ENCODE measurements at regions not wholly inside any gene's neighbourhood (a gene's known extent, or its start where the extent isn't known, plus 50 kb on each side); places are given as distances from the start of the nearest gene placed in this dataset.

DNA sequence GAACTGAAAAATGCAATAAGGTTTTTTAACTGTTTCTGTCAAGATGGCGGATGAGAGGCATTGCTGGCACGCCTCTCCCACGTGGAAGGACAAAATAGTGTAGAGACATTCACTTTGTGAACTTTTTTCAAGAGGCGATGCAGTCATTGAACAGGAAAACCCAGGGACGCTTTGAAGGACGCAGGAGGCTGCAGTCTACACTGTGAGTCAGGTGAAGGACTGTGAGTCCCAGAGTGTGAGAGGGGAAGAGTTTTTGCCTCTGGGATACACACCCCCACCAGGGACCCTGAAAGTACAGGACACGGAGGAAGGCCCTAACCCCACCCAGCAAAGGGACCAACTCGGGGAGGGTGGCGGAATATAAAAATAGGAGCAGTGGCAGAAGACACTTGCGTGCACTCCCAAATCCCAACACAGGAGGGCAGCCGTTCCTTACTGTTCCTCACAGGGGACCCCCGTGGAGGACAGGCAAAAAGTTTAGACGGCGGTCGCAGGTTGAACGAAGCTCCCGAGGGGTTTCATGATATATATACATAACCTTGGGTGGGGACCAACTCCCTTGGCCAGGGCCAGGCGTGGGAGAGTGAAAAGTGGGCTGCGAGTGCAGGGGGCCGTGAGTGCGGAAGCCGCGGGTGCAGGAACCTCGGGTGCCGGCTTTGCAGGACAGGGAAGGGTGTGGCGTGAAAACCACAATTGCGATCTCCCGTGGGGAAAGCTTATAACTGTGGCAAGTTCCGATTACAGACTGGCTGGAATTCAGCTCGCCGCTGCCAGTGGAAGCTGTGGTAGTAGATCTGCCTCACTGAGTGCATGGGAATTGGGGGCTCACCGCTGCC is 82.0 kb upstream of the ALOX12 start:
- TF ChIP-seq CTCF (IDR thresholded peaks at IDR 0.05; ENCODE audit: control extremely low read depth in 1 of 3, insufficient read depth in 1 of 3, low read depth in 1 of 3, low read length in 3 of 3) (peak; percentile 68 to 81 (median 77)), NANOG (IDR thresholded peaks at IDR 0.05; ENCODE audit: insufficient read depth, low read depth, low read length, poor library complexity, severe bottlenecking) (no peak), RAD21 (IDR thresholded peaks at IDR 0.05 in 1 of 2, conservative IDR thresholded peaks at IDR 0.05 in 1 of 2; ENCODE audit: low read depth in 2 of 2, low read length in 2 of 2) (peak; percentile 90), MAX (IDR thresholded peaks at IDR 0.05) (peak; percentile 11; the same call in 1 of the 2 replicates), YY1 (IDR thresholded peaks at IDR 0.05; ENCODE audit: low read depth, low read length) (no peak), E2F6 (IDR thresholded peaks at IDR 0.05) (peak; percentile 34; the same call in 1 of the 2 replicates)
- POLR2A ChIA-PET (ENCODE audit: partially characterized antibody), result interaction anchor here (1.0 to 1.2 kb wide), 4 partner anchors 93 to 151 kb away, joined by 3 to 4 read pairs (median 3); a partner anchor contains a TSS
- no peak overlapping the region for H3K4ac ChIP-seq (replicated peaks; ENCODE audit: insufficient read length, low read depth, low read length)
- no peak overlapping the region for H3K23ac ChIP-seq (ENCODE audit: insufficient read length)
- no peak for FAIRE-seq
- H2AFZ ChIP-seq (ENCODE audit: low read length), result no peak overlapping the region
- H3K9ac ChIP-seq (replicated peaks in 1 of 4; ENCODE audit: extremely low read depth in 1 of 4, low read depth in 3 of 4, low read length in 3 of 4), result no peak overlapping the region
- H3K27me3 ChIP-seq (replicated peaks in 1 of 4; ENCODE audit: control insufficient read depth in 3 of 4, extremely low read depth in 1 of 4, insufficient read depth in 3 of 4, low read length in 3 of 4), result no peaks in the 10 kb centered on the region; a peak in 2 of 7 replicates
- CTCF ChIA-PET (ENCODE audit: partially characterized antibody), result interaction anchor here (0.8 to 5.7 kb wide), 37 partner anchors 10 to 269 kb away, joined by 3 to 152 read pairs (median 4); partner anchors contain the start of genes ALOX12, BCL6B, SLC13A5 and SLC16A13
- H3K9me3 ChIP-seq (ENCODE audit: insufficient read depth in 2 of 2, low read depth in 1 of 2, low read length in 1 of 2), result peaks cover 18 to 25% of the 10 kb centered on the region in 2 experiments
- H3K4me3 ChIP-seq (ENCODE audit: extremely low read depth in 1 of 4, insufficient read depth in 2 of 4, low read depth in 3 of 4, low read length in 4 of 4), result no peak overlapping the region
- 60% methylated on average over 32 of the region's 32 CpGs; no CpG with 5 or more reads in 1 of the 2 experiments for WGBS, 2 experiments (ENCODE audit: extremely low coverage in 1 of 2, insufficient coverage in 1 of 2, insufficient read length in 1 of 2, insufficient replicate concordance in 2 of 2, low coverage in 1 of 2, low lambda C conversion rate in 2 of 2, missing lambda C conversion rate in 1 of 2)
- H3K4me1 ChIP-seq (replicated peaks in 1 of 4; ENCODE audit: control insufficient read depth in 3 of 4, insufficient read depth in 4 of 4, low read length in 3 of 4), result no peaks in the 10 kb centered on the region
- no peak overlapping the region for H2BK20ac ChIP-seq (ENCODE audit: low read length)
- peak; percentile 34 to 88 for DNase-seq (ENCODE audit: low read depth in 1 of 2, low spot score in 2 of 2)
- H2AK5ac ChIP-seq (ENCODE audit: low read depth, low read length), result no peak overlapping the region
- H3K18ac ChIP-seq (ENCODE audit: extremely low read depth, low read length), result no peak overlapping the region
- H3K36me3 ChIP-seq (ENCODE audit: control insufficient read depth in 2 of 4, insufficient read depth in 4 of 4, low read length in 3 of 4), result no peaks in the 10 kb centered on the region
- H3K23me2 ChIP-seq (ENCODE audit: low read depth, low read length), result no peaks in the 10 kb centered on the region
- no peak overlapping the region for H4K91ac ChIP-seq (replicated peaks; ENCODE audit: insufficient read length, low read length)
- H3K56ac ChIP-seq (replicated peaks; ENCODE audit: insufficient read length, low read depth, low read length), result no peak overlapping the region
- H4K8ac ChIP-seq (ENCODE audit: extremely low read depth, insufficient read depth, low read length), result peak overlapping the region; percentile 85; the same call in 1 of the 2 replicates
- H2BK15ac ChIP-seq (ENCODE audit: low read length), result no peak overlapping the region
- no peak overlapping the region for H2BK5ac ChIP-seq (ENCODE audit: low read depth, low read length)
- H4K5ac ChIP-seq (ENCODE audit: insufficient read length, low read depth, low read length), result no peak overlapping the region
- no peak overlapping the region for H2BK12ac ChIP-seq (ENCODE audit: low read depth, low read length)
- no peak overlapping the region for H3K14ac ChIP-seq (ENCODE audit: insufficient read length)
- no peak overlapping the region for H2BK120ac ChIP-seq (replicated peaks; ENCODE audit: low read depth, low read length)
- H3K27ac ChIP-seq (ENCODE audit: low read depth, low read length), result no peak overlapping the region
- H3K79me2 ChIP-seq (ENCODE audit: control insufficient read depth in 1 of 2, insufficient read depth in 2 of 2, low read length in 2 of 2), result no peaks in the 10 kb centered on the region
- H3K4me2 ChIP-seq (ENCODE audit: insufficient read depth in 1 of 2, low read depth in 2 of 2, low read length in 2 of 2), result no peak overlapping the region
- H4K20me1 ChIP-seq (replicated peaks in 1 of 2; ENCODE audit: control insufficient read depth in 1 of 2, insufficient read depth in 2 of 2, low read length in 2 of 2), result no peaks in the 10 kb centered on the region
- no peaks in the 10 kb centered on the region for H3K79me1 ChIP-seq (ENCODE audit: low read depth, low read length)
